Keratinocyte (primary cell): ENCODE measurements at regions not wholly inside any gene's neighbourhood (a gene's known extent, or its start where the extent isn't known, plus 50 kb on each side); places are given as distances from the start of the nearest gene placed in this dataset.

ENCODE experiments used
- DNase-seq: peaks from one replicate; pipeline ENCODE4 v3.0.0-alpha.2; 2011; ENCODE audit warnings: low read depth, missing footprints, low spot score
- FAIRE-seq: peaks from 2 replicates; lab custom pipeline; 2011; peaks lifted over from hg19 to GRCh38; lab: Jason Lieb, UNC
- H2AFZ ChIP-seq: 2 replicates; pipeline ENCODE4 v1.6.0; 2012; ENCODE audit warnings: low read length, control low read depth, inconsistent platforms; ENCODE audit not compliant: control insufficient read depth
- H3K27ac ChIP-seq: 2 replicates; pipeline ENCODE4 v1.5.1; 2011; ENCODE audit warnings: low read length; ENCODE audit not compliant: control insufficient read depth, insufficient read depth
- H3K27me3 ChIP-seq: 3 replicates; pipeline ENCODE4 v1.6.0; 2011; ENCODE audit warnings: low read length; ENCODE audit not compliant: control insufficient read depth, insufficient read depth; ENCODE audit errors: extremely low read depth
- H3K36me3 ChIP-seq, 2 experiments: 2 replicates in 1 of 2; 3 replicates in 1 of 2; pipeline ENCODE4 v1.5.1; 2011; ENCODE audit warnings: low read length in 2 of 2, mild to moderate bottlenecking in 1 of 2; ENCODE audit not compliant: control insufficient read depth in 2 of 2, insufficient read depth in 2 of 2; ENCODE audit errors: extremely low read depth in 1 of 2
- H3K4me1 ChIP-seq: 3 replicates; pipeline ENCODE4 v1.5.1; 2011; ENCODE audit warnings: low read length; ENCODE audit not compliant: control insufficient read depth, insufficient read depth; ENCODE audit errors: extremely low read depth
- H3K4me2 ChIP-seq: 3 replicates; pipeline ENCODE4 v1.6.0; 2011; ENCODE audit warnings: low read depth, low read length; ENCODE audit not compliant: control insufficient read depth, insufficient read depth; ENCODE audit errors: extremely low read depth
- H3K4me3 ChIP-seq, 3 experiments: fragments of 200-600 bp in 1 of 3; sonication (generic) in 1 of 3; 2 replicates in 2 of 3; 3 replicates in 1 of 3; pipeline ENCODE4 v1.5.1; 2011 to 2016; ENCODE audit warnings: low read length in 3 of 3, mild to moderate bottlenecking in 3 of 3, control low read depth in 2 of 3, inconsistent platforms in 1 of 3, low read depth in 1 of 3, mixed read lengths in 1 of 3, mixed run types in 1 of 3, moderate library complexity in 1 of 3; ENCODE audit not compliant: control insufficient read depth in 2 of 3, insufficient read depth in 2 of 3; ENCODE audit errors: extremely low read depth in 1 of 3
- H3K79me2 ChIP-seq: 2 replicates; pipeline ENCODE4 v1.6.0; 2012; ENCODE audit warnings: low read length; ENCODE audit not compliant: control insufficient read depth, insufficient read depth
- H3K9ac ChIP-seq: 3 replicates; pipeline ENCODE4 v1.6.0; 2011; ENCODE audit warnings: low read length; ENCODE audit not compliant: control insufficient read depth, insufficient read depth; ENCODE audit errors: extremely low read depth
- H3K9me1 ChIP-seq: 3 replicates; pipeline ENCODE4 v1.6.0; 2011; ENCODE audit warnings: low read length; ENCODE audit not compliant: control insufficient read depth, insufficient read depth; ENCODE audit errors: extremely low read depth
- H3K9me3 ChIP-seq: 2 replicates; pipeline ENCODE4 v1.5.1; 2012; ENCODE audit warnings: low read depth, low read length; ENCODE audit not compliant: control insufficient read depth
- H4K20me1 ChIP-seq: 3 replicates; pipeline ENCODE4 v1.6.0; 2011; ENCODE audit warnings: low read length; ENCODE audit not compliant: control insufficient read depth, insufficient read depth; ENCODE audit errors: extremely low read depth
- CTCF ChIP-seq, 3 experiments: IDR thresholded peaks in 1 of 3; conservative IDR thresholded peaks in 1 of 3; optimal IDR thresholded peaks in 1 of 3; 2 replicates in 2 of 3; 3 replicates in 1 of 3; pipeline versions ENCODE3 to v1.5.1; 2011; ENCODE audit warnings: low read length in 3 of 3, mild to moderate bottlenecking in 3 of 3, moderate library complexity in 2 of 3, control low read depth in 1 of 3, inconsistent platforms in 1 of 3; ENCODE audit not compliant: insufficient read depth in 2 of 3; ENCODE audit errors: extremely low read depth in 1 of 3
- EZH2 ChIP-seq: IDR thresholded peaks from one replicate; pipeline ENCODE4 v1.6.1; 2012; ENCODE audit warnings: inconsistent platforms, mild to moderate bottlenecking, low read length, moderate library complexity
- dilution Hi-C: fragments of 300-500 bp; cut with MboI; formaldehyde crosslinking; loops from one replicate; pipeline ENCODE4 v1.7.0; 2020; ENCODE audit warnings: low sequenced_read_pairs; ENCODE audit not compliant: extremely low pct_ligation_motif_present

- FAIRE-seq, result no peak
Observed at GRCh38 chr14:87179936-87180335, 813.0 kb downstream of the GALC start.

GRCh38 chr14:87178277-87178676 is 814.7 kb downstream of the GALC start:
- no peaks in the 10 kb centered on the region for H3K79me2 ChIP-seq

More at GRCh38 chr14:87179936-87180335, 813.0 kb downstream of the GALC start:
- no peak for TF ChIP-seq CTCF (optimal IDR thresholded peaks at IDR 0.05 in 1 of 3, IDR thresholded peaks at IDR 0.05 in 1 of 3, conservative IDR thresholded peaks at IDR 0.05 in 1 of 3; ENCODE audit: extremely low read depth in 1 of 3, insufficient read depth in 2 of 3, low read length in 3 of 3)
- TF ChIP-seq EZH2, result no peak
- Histone ChIP-seq H3K36me3 (no peaks in the 10 kb centered on the region), H3K4me1 (no peaks in the 10 kb centered on the region), H3K4me3 (no peak overlapping the region), H3K27ac (no peak overlapping the region), H4K20me1 (no peaks in the 10 kb centered on the region), H3K9me1 (no peaks in the 10 kb centered on the region), H3K9ac (no peak overlapping the region), H3K79me2 (no peaks in the 10 kb centered on the region), H3K27me3 (no peaks in the 10 kb centered on the region), H3K4me2 (no peak overlapping the region), H3K9me3 (peaks cover 3% of the 10 kb centered on the region), H2AFZ (no peak overlapping the region)
- dilution Hi-C loops, result no loop called here
- DNase-seq, result no peak

More at GRCh38 chr14:87178277-87178676, 814.7 kb downstream of the GALC start:
- FAIRE-seq, result no peak
- H3K27me3 ChIP-seq, result no peaks in the 10 kb centered on the region
- dilution Hi-C loops, result no loop called here
- no peak overlapping the region for H3K4me2 ChIP-seq
- DNase-seq, result no peak
- H3K4me3 ChIP-seq, result no peak overlapping the region
- no peaks in the 10 kb centered on the region for H3K4me1 ChIP-seq
- no peak overlapping the region for H3K27ac ChIP-seq
- TF ChIP-seq CTCF (optimal IDR thresholded peaks at IDR 0.05 in 1 of 3, IDR thresholded peaks at IDR 0.05 in 1 of 3, conservative IDR thresholded peaks at IDR 0.05 in 1 of 3; ENCODE audit: extremely low read depth in 1 of 3, insufficient read depth in 2 of 3, low read length in 3 of 3) (no peak), EZH2 (no peak)
- H2AFZ ChIP-seq, result no peak overlapping the region
- H4K20me1 ChIP-seq, result no peaks in the 10 kb centered on the region
- no peaks in the 10 kb centered on the region for H3K9me1 ChIP-seq
- H3K36me3 ChIP-seq, result no peaks in the 10 kb centered on the region
- no peak overlapping the region for H3K9ac ChIP-seq
- peaks cover 3% of the 10 kb centered on the region for H3K9me3 ChIP-seq
